ENCODE measurements at regions not wholly inside any gene's neighbourhood (a gene's known extent, or its start where the extent isn't known, plus 50 kb on each side); places are given as distances from the start of the nearest gene placed in this dataset.
"Not testable (repeated sequence)": the region's sequence is repeated elsewhere in the genome, so short reads cannot be mapped to it uniquely, and the experiment has no call there.

DNA sequence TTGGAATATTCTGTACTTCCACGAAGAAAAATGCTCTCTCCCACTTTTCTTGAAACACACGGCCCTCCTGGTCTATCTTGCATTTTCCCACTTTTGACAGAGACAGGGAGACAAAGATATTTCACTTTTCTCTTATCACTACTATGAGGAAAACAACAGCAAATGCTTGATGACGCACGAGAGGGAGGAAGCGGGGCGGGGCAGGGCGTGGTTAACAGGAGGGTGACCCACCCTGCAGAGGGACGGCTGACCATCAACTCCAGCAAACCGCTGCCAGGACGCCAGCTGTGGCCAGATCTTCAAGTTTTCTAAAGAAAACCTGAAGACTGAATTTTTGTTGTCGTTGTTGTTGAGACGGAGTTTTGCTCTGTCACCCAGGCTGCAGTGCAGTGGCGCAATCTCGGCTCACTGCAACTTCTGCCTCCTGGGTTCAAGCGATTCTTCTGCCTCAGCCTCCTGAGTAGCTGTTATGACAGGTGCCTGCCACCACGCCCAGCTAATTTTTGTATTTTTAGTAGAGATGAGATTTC, 63.8 kb downstream of the NSUN5 start:
- H3K9ac ChIP-seq, H3K4me2 ChIP-seq: not testable (repeated sequence)

DNA sequence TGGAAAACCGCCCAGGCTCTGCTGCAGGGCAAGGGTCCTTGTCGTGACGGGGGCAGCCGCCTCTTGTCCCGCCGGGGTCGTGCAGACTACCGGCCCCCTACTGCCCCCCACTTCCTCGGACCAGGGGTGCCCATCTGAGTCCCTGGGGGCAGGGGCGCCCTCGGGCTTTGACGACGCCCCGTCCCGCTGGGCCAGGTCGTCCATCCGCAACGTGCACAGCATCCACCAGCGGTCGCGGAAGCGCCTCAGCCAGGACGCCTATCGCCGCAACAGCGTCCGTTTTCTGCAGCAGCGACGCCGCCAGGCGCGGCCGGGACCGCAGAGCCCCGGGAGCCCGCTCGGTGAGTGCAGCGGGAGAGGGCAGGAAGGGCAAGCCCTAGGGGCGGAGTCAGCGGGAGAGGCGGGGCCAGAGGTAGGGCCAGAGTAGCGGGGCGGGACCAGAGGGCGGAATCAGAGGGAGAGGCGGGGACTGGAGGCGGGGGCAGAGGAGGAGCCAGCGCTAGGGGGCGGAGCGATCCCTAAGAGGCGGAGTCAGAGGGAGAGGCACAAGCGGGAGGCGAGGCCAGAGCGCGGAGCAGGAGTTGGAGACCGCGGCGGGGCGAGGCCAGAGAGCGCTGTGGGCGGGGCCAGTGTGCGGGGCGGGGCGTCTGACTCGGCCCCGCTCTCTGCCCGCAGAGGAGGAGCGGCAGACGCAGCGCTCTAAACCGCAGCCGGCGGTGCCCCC, 73.5 kb downstream of the NSUN5 start:
- not testable (repeated sequence) for H3K36me3 ChIP-seq (ENCODE audit: insufficient read depth); H4K20me1 ChIP-seq (ENCODE audit: insufficient read depth); H3K79me2 ChIP-seq (ENCODE audit: insufficient read depth, low read depth); H3K4me1 ChIP-seq (ENCODE audit: low read depth, poor library complexity, severe bottlenecking); H3K27me3 ChIP-seq (ENCODE audit: insufficient read depth, low read depth); H3K9ac ChIP-seq; H3K4me3 ChIP-seq (IDR thresholded peaks at IDR 0.05; ENCODE audit: insufficient read depth, low read depth, low read length); H3K27ac ChIP-seq
- H3K4me2 ChIP-seq = 0 out of 2 replicates have a peak overlapping the region, but pooled peaks have one; percentile 25
- H2AFZ ChIP-seq (ENCODE audit: low read depth) = peak overlapping the region; percentile 44; the same call in 1 of the 2 replicates

More for the DNA sequence above, 63.8 kb downstream of the NSUN5 start:
- not testable (repeated sequence) for H3K79me2 ChIP-seq (ENCODE audit: insufficient read depth, low read depth); H3K36me3 ChIP-seq (ENCODE audit: insufficient read depth); H3K27me3 ChIP-seq (ENCODE audit: insufficient read depth, low read depth); H4K20me1 ChIP-seq (ENCODE audit: insufficient read depth); H2AFZ ChIP-seq (ENCODE audit: low read depth); H3K4me1 ChIP-seq (ENCODE audit: low read depth, poor library complexity, severe bottlenecking); H3K27ac ChIP-seq; H3K4me3 ChIP-seq (IDR thresholded peaks at IDR 0.05; ENCODE audit: insufficient read depth, low read depth, low read length)

DNA sequence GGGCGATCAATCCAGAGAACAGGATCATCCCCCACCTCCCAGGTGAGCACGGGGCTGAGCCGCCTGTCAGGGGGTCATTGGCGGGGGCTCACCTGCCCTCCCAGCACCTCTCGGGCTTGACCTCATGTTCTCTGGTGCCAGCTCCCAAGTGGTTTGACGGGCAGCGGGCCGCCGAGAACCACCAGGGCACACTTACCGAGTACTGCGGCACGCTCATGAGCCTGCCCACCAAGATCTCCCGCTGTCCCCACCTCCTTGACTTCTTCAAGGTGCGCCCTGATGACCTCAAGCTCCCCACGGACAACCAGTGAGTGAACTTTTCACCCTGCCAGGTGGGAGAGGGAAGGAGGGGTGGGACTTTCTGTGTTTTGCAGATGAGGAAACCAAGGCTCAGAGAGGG, 82.9 kb downstream of the NSUN5 start:
- not testable (repeated sequence) for H2AFZ ChIP-seq (ENCODE audit: low read depth); H3K79me2 ChIP-seq (ENCODE audit: insufficient read depth, low read depth); H4K20me1 ChIP-seq (ENCODE audit: insufficient read depth); H3K4me3 ChIP-seq (IDR thresholded peaks at IDR 0.05; ENCODE audit: insufficient read depth, low read depth, low read length); H3K4me2 ChIP-seq; H3K27ac ChIP-seq; H3K4me1 ChIP-seq (ENCODE audit: low read depth, poor library complexity, severe bottlenecking); H3K9ac ChIP-seq; H3K36me3 ChIP-seq (ENCODE audit: insufficient read depth); H3K27me3 ChIP-seq (ENCODE audit: insufficient read depth, low read depth)

DNA sequence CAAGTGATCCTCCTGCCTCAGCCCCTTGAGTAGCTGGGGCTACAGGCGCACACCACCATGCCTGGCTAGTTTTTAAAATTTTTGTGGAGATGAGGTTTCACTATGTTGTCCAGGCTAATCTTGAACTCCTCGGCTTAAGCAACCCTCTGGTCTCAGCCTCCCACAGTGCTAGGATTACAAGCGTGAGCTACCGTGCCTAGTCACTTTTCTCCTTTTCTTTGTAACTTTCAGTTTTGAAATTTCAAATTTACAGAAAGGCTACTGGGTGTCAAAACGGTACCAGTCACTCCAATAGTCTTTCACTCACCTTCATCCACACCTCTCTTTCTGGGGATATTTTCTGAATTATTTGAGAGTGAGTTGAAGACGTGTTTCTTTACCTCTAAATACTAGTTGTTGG, 86.9 kb downstream of the NSUN5 start:
- H3K27me3 ChIP-seq (ENCODE audit: insufficient read depth, low read depth); H3K27ac ChIP-seq; H3K4me1 ChIP-seq (ENCODE audit: low read depth, poor library complexity, severe bottlenecking); H3K36me3 ChIP-seq (ENCODE audit: insufficient read depth); H3K4me2 ChIP-seq; H4K20me1 ChIP-seq (ENCODE audit: insufficient read depth); H2AFZ ChIP-seq (ENCODE audit: low read depth); H3K79me2 ChIP-seq (ENCODE audit: insufficient read depth, low read depth); H3K9ac ChIP-seq; H3K4me3 ChIP-seq (IDR thresholded peaks at IDR 0.05; ENCODE audit: insufficient read depth, low read depth, low read length): not testable (repeated sequence)

DNA sequence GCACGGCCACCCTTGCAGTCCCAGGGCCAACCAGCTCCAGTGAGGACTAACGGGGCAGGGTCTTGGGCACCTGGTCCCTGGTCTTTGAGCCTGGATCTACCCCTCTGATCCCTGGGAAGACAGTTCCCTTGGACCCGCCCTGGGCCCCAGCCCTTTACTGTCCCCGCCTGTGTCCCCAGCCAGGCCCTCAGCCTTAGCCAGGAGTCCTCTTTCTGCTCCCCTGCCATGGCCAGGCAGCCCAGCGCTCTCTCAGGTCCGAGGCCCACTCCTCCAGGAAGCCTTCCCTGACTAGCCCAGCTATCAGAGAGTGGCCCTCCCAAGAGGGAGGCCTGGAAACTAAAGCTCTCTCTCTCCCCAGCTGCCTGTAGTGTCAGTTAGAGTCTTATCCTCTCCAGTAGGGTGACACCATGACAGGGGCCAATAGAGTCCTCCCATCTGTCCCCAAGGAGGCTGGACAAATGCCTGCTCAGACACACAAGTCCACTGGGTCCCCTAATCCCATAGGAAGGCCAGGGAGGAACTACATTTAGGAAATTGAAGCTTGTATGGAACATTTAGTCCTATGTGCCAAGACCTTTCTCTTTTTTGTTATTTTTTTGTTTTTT, 87.8 kb downstream of the NSUN5 start:
- H3K9ac ChIP-seq; H3K27ac ChIP-seq; H3K4me3 ChIP-seq (IDR thresholded peaks at IDR 0.05; ENCODE audit: insufficient read depth, low read depth, low read length); H4K20me1 ChIP-seq (ENCODE audit: insufficient read depth); H3K36me3 ChIP-seq (ENCODE audit: insufficient read depth); H3K4me1 ChIP-seq (ENCODE audit: low read depth, poor library complexity, severe bottlenecking); H3K27me3 ChIP-seq (ENCODE audit: insufficient read depth, low read depth); H3K4me2 ChIP-seq; H2AFZ ChIP-seq (ENCODE audit: low read depth); H3K79me2 ChIP-seq (ENCODE audit: insufficient read depth, low read depth): not testable (repeated sequence)

DNA sequence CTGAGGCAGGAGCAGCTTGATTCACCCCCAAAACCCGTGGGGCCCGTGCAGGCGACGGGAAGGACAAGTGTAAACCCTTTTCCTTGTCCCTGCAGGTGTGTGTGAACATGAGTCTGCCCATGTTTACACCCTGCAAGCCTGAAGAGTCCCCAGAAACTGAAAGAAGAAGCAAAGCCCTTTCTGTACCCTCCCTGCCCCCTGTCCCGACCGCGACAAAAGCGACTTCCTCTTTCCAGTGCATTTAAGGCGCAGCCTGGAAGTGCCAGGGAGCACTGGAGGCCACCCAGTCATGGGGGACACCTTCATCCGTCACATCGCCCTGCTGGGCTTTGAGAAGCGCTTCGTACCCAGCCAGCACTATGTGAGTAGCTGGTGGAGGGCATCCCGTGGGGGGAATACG, 88.3 kb downstream of the NSUN5 start:
- not testable (repeated sequence) for H3K27ac ChIP-seq; H3K4me3 ChIP-seq (IDR thresholded peaks at IDR 0.05; ENCODE audit: insufficient read depth, low read depth, low read length); H2AFZ ChIP-seq (ENCODE audit: low read depth); H3K9ac ChIP-seq; H3K4me1 ChIP-seq (ENCODE audit: low read depth, poor library complexity, severe bottlenecking); H3K4me2 ChIP-seq; H3K79me2 ChIP-seq (ENCODE audit: insufficient read depth, low read depth); H3K36me3 ChIP-seq (ENCODE audit: insufficient read depth); H3K27me3 ChIP-seq (ENCODE audit: insufficient read depth, low read depth); H4K20me1 ChIP-seq (ENCODE audit: insufficient read depth)

DNA sequence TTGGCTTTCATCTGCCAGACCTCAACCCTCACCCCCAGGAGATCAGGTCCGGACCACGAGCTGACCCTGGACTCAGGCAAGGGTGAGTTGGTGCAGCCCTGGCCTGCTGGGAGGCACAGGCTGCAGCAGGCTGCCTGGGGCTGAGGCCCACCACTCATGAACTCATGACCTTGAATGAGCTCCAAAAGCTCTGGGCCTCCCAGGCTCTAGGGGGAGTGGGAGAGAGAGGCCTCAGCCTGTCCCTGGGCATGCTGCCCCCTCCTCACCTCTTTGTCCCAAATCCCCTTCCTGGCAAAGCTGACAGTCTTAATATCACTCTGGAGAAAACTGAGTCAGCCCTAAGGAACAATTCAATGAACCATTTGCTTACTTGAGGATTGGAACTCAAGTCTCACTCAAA, 89.8 kb downstream of the NSUN5 start:
- not testable (repeated sequence) for H4K20me1 ChIP-seq (ENCODE audit: insufficient read depth); H3K4me2 ChIP-seq

DNA sequence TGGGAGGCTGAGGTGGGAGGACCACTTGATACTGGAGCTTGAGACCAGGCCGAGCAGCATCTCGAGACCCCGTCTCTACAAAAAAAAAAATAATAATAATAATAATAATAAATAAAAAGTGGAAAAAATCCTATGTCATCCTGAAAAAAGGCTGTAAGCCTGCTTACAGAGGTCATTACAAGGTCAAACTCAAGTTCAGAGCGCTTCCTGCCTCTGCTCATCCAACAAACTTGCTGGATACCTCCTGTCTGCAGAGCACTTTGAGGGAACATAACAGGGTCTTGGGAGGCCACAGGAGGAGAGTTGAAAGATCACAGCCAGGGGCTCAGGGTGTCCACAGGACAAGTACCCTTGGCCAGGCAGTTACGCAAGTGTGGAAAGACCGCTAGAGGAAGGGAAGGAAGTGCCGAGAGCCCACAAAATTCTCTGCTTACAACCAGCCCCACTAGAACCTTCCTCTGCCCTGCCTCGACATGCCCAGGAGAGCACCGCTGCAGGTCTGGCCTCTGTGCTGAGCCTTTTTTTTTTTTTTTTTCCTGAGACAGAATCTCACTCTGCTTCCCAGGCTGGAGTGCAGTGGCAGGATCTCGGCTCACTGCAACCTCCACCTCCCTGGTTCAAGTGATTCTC, 92.5 kb downstream of the NSUN5 start:
- H3K9ac ChIP-seq; H3K79me2 ChIP-seq (ENCODE audit: insufficient read depth, low read depth); H2AFZ ChIP-seq (ENCODE audit: low read depth); H3K4me2 ChIP-seq; H3K27me3 ChIP-seq (ENCODE audit: insufficient read depth, low read depth); H3K36me3 ChIP-seq (ENCODE audit: insufficient read depth); H3K4me1 ChIP-seq (ENCODE audit: low read depth, poor library complexity, severe bottlenecking); H4K20me1 ChIP-seq (ENCODE audit: insufficient read depth); H3K4me3 ChIP-seq (IDR thresholded peaks at IDR 0.05; ENCODE audit: insufficient read depth, low read depth, low read length); H3K27ac ChIP-seq: not testable (repeated sequence)

More for the DNA sequence above, 89.8 kb downstream of the NSUN5 start:
- H3K36me3 ChIP-seq (ENCODE audit: insufficient read depth); H3K79me2 ChIP-seq (ENCODE audit: insufficient read depth, low read depth); H3K9ac ChIP-seq; H3K27me3 ChIP-seq (ENCODE audit: insufficient read depth, low read depth); H3K4me3 ChIP-seq (IDR thresholded peaks at IDR 0.05; ENCODE audit: insufficient read depth, low read depth, low read length); H2AFZ ChIP-seq (ENCODE audit: low read depth); H3K27ac ChIP-seq; H3K4me1 ChIP-seq (ENCODE audit: low read depth, poor library complexity, severe bottlenecking): not testable (repeated sequence)

DNA sequence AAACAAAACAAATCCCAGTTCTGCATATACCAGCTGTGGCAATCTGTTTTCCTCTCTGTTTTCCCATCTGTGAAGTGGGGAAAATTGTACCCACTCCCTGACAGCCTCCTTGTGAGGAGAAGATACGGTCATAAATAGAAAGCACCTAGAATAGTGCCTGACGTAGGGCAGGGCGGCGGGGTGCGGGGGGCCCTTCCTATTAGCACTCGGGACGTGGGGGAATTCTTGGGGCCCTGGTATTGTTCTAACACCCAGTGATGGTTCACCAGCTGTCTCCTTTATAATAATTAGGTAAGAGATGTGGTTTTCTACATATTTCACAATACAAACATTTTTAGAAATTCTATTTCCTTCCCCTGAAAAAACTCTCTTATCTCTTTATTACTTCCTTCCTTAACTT, 93.4 kb downstream of the NSUN5 start:
- H3K27me3 ChIP-seq (ENCODE audit: insufficient read depth, low read depth); H3K9ac ChIP-seq; H3K4me3 ChIP-seq (IDR thresholded peaks at IDR 0.05; ENCODE audit: insufficient read depth, low read depth, low read length); H3K36me3 ChIP-seq (ENCODE audit: insufficient read depth); H3K4me2 ChIP-seq; H3K4me1 ChIP-seq (ENCODE audit: low read depth, poor library complexity, severe bottlenecking); H2AFZ ChIP-seq (ENCODE audit: low read depth); H3K27ac ChIP-seq; H3K79me2 ChIP-seq (ENCODE audit: insufficient read depth, low read depth); H4K20me1 ChIP-seq (ENCODE audit: insufficient read depth): not testable (repeated sequence)

DNA sequence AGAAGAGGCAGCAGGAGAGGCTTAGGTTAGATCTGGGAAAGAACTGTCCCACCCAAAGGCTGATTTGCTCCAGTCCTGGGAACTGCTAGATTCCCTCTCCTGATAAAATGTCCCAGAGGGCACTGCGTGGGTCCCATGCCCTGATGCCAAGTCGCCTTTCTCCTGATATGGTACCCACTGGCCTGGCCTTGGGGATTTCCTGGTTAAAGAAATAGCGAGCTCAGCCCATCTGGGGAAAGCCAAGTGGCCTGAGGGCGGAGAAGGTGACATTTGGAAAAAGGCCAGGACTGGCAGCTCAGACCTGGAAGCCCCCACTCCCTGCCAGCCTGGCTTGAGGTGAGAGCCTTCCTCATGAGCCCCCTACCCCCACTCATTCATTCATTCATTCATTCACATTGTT, 94.2 kb downstream of the NSUN5 start:
- H3K27me3 ChIP-seq (ENCODE audit: insufficient read depth, low read depth); H4K20me1 ChIP-seq (ENCODE audit: insufficient read depth); H3K4me1 ChIP-seq (ENCODE audit: low read depth, poor library complexity, severe bottlenecking); H3K27ac ChIP-seq; H3K36me3 ChIP-seq (ENCODE audit: insufficient read depth); H3K4me2 ChIP-seq; H3K4me3 ChIP-seq (IDR thresholded peaks at IDR 0.05; ENCODE audit: insufficient read depth, low read depth, low read length); H3K79me2 ChIP-seq (ENCODE audit: insufficient read depth, low read depth); H2AFZ ChIP-seq (ENCODE audit: low read depth); H3K9ac ChIP-seq: not testable (repeated sequence)

All from KMS-11 (cell line).